ENCODE measurements at regions not wholly inside any gene's neighbourhood (a gene's known extent, or its start where the extent isn't known, plus 50 kb on each side); places are given as distances from the start of the nearest gene placed in this dataset.

- Histone ChIP-seq H3K36me3 (ENCODE audit: insufficient read depth, low read length) (no peaks in the 10 kb centered on the region), H3K27me3 (ENCODE audit: insufficient read depth, low read length) (no peaks in the 10 kb centered on the region), H3K4me1 (ENCODE audit: insufficient read depth, low read length) (no peaks in the 10 kb centered on the region), H3K9ac (ENCODE audit: low read depth, low read length) (no peak overlapping the region), H3K9me3 (ENCODE audit: insufficient read depth, low read depth, low read length) (peaks cover 8% of the 10 kb centered on the region; the same call in 1 of the 2 replicates), H3K4me3 (ENCODE audit: low read length) (no peak overlapping the region), H3K27ac (ENCODE audit: low read depth, low read length) (no peak overlapping the region)
- WGBS = 93% methylated on average over 6 of the region's 6 CpGs
These were observed 562.4 kb upstream of the CLINT1 start for GRCh38 chr5:158421319-158421718.

GRCh38 chr5:158419186-158419585, 560.2 kb upstream of the CLINT1 start:
- H3K9ac ChIP-seq (ENCODE audit: low read depth, low read length) = no peak overlapping the region
- H3K4me1 ChIP-seq (ENCODE audit: insufficient read depth, low read length) = no peaks in the 10 kb centered on the region
- H3K27ac ChIP-seq (ENCODE audit: low read depth, low read length) = no peak overlapping the region
- no peak overlapping the region for H3K4me3 ChIP-seq (ENCODE audit: low read length)
- peaks cover 8% of the 10 kb centered on the region; the same call in 1 of the 2 replicates for H3K9me3 ChIP-seq (ENCODE audit: insufficient read depth, low read depth, low read length)
- no peaks in the 10 kb centered on the region for H3K27me3 ChIP-seq (ENCODE audit: insufficient read depth, low read length)
- no peaks in the 10 kb centered on the region for H3K36me3 ChIP-seq (ENCODE audit: insufficient read depth, low read length)
- 92% methylated on average over 2 of the region's 2 CpGs for WGBS

GRCh38 chr5:158414780-158415179, 555.8 kb upstream of the CLINT1 start:
- WGBS = 100% methylated on average over 1 of the region's 1 CpG

GRCh38 chr5:158414333-158414762, 555.4 kb upstream of the CLINT1 start:
- Histone ChIP-seq H3K27ac (ENCODE audit: low read depth, low read length) (no peak overlapping the region), H3K4me1 (ENCODE audit: insufficient read depth, low read length) (no peaks in the 10 kb centered on the region), H3K9ac (ENCODE audit: low read depth, low read length) (no peak overlapping the region), H3K27me3 (ENCODE audit: insufficient read depth, low read length) (no peaks in the 10 kb centered on the region), H3K4me3 (ENCODE audit: low read length) (no peak overlapping the region), H3K36me3 (ENCODE audit: insufficient read depth, low read length) (no peaks in the 10 kb centered on the region), H3K9me3 (ENCODE audit: insufficient read depth, low read depth, low read length) (no peaks in the 10 kb centered on the region)
- WGBS = 95% methylated on average over 3 of the region's 3 CpGs

More at GRCh38 chr5:158414780-158415179, 555.8 kb upstream of the CLINT1 start:
- H3K4me1 ChIP-seq (ENCODE audit: insufficient read depth, low read length) = no peaks in the 10 kb centered on the region
- H3K36me3 ChIP-seq (ENCODE audit: insufficient read depth, low read length) = no peaks in the 10 kb centered on the region
- no peak overlapping the region for H3K27ac ChIP-seq (ENCODE audit: low read depth, low read length)
- H3K9me3 ChIP-seq (ENCODE audit: insufficient read depth, low read depth, low read length) = peaks cover 3% of the 10 kb centered on the region; the same call in 1 of the 2 replicates
- no peak overlapping the region for H3K4me3 ChIP-seq (ENCODE audit: low read length)
- H3K27me3 ChIP-seq (ENCODE audit: insufficient read depth, low read length) = no peaks in the 10 kb centered on the region
- no peak overlapping the region for H3K9ac ChIP-seq (ENCODE audit: low read depth, low read length)

- H3K4me1 ChIP-seq (ENCODE audit: insufficient read depth, low read length) = no peaks in the 10 kb centered on the region
- H3K4me3 ChIP-seq (ENCODE audit: low read length) = no peak overlapping the region
- H3K36me3 ChIP-seq (ENCODE audit: insufficient read depth, low read length) = no peaks in the 10 kb centered on the region
- H3K27ac ChIP-seq (ENCODE audit: low read depth, low read length) = no peak overlapping the region
- H3K27me3 ChIP-seq (ENCODE audit: insufficient read depth, low read length) = no peaks in the 10 kb centered on the region
- no peaks in the 10 kb centered on the region for H3K9me3 ChIP-seq (ENCODE audit: insufficient read depth, low read depth, low read length)
- 96% methylated on average over 2 of the region's 4 CpGs for WGBS
- no peak overlapping the region for H3K9ac ChIP-seq (ENCODE audit: low read depth, low read length)
These were observed 554.3 kb upstream of the CLINT1 start for GRCh38 chr5:158413122-158413680.

GRCh38 chr5:158410976-158411375, 552.0 kb upstream of the CLINT1 start:
- Histone ChIP-seq H3K9ac (ENCODE audit: low read depth, low read length) (no peak overlapping the region), H3K4me3 (ENCODE audit: low read length) (no peak overlapping the region), H3K36me3 (ENCODE audit: insufficient read depth, low read length) (no peaks in the 10 kb centered on the region), H3K4me1 (ENCODE audit: insufficient read depth, low read length) (no peaks in the 10 kb centered on the region), H3K27ac (ENCODE audit: low read depth, low read length) (no peak overlapping the region), H3K27me3 (ENCODE audit: insufficient read depth, low read length) (no peaks in the 10 kb centered on the region), H3K9me3 (ENCODE audit: insufficient read depth, low read depth, low read length) (no peaks in the 10 kb centered on the region)

- no peaks in the 10 kb centered on the region for H3K36me3 ChIP-seq (ENCODE audit: insufficient read depth, low read length)
- H3K9me3 ChIP-seq (ENCODE audit: insufficient read depth, low read depth, low read length) = no peaks in the 10 kb centered on the region
- H3K27me3 ChIP-seq (ENCODE audit: insufficient read depth, low read length) = no peaks in the 10 kb centered on the region
- H3K27ac ChIP-seq (ENCODE audit: low read depth, low read length) = no peak overlapping the region
- H3K4me1 ChIP-seq (ENCODE audit: insufficient read depth, low read length) = no peaks in the 10 kb centered on the region
- no peak overlapping the region for H3K9ac ChIP-seq (ENCODE audit: low read depth, low read length)
- no peak overlapping the region for H3K4me3 ChIP-seq (ENCODE audit: low read length)
These were observed 550.6 kb upstream of the CLINT1 start for GRCh38 chr5:158409507-158409906.

- Histone ChIP-seq H3K36me3 (ENCODE audit: insufficient read depth, low read length) (no peaks in the 10 kb centered on the region), H3K4me3 (ENCODE audit: low read length) (no peak overlapping the region), H3K9me3 (ENCODE audit: insufficient read depth, low read depth, low read length) (no peaks in the 10 kb centered on the region), H3K27me3 (ENCODE audit: insufficient read depth, low read length) (no peaks in the 10 kb centered on the region), H3K4me1 (ENCODE audit: insufficient read depth, low read length) (no peaks in the 10 kb centered on the region), H3K9ac (ENCODE audit: low read depth, low read length) (no peak overlapping the region), H3K27ac (ENCODE audit: low read depth, low read length) (no peak overlapping the region)
These were observed 548.9 kb upstream of the CLINT1 start for GRCh38 chr5:158407824-158408195.

- Histone ChIP-seq H3K27me3 (ENCODE audit: insufficient read depth, low read length) (no peaks in the 10 kb centered on the region), H3K4me3 (ENCODE audit: low read length) (no peak overlapping the region), H3K36me3 (ENCODE audit: insufficient read depth, low read length) (no peaks in the 10 kb centered on the region), H3K9me3 (ENCODE audit: insufficient read depth, low read depth, low read length) (no peaks in the 10 kb centered on the region), H3K27ac (ENCODE audit: low read depth, low read length) (no peak overlapping the region), H3K4me1 (ENCODE audit: insufficient read depth, low read length) (no peaks in the 10 kb centered on the region), H3K9ac (ENCODE audit: low read depth, low read length) (no peak overlapping the region)
- 73% methylated on average over 3 of the region's 4 CpGs for WGBS
These were observed 548.2 kb upstream of the CLINT1 start for GRCh38 chr5:158406884-158407823.

GRCh38 chr5:158398360-158399201, 539.6 kb upstream of the CLINT1 start:
- H3K36me3 ChIP-seq (ENCODE audit: insufficient read depth, low read length) = no peaks in the 10 kb centered on the region
- no peak overlapping the region for H3K27ac ChIP-seq (ENCODE audit: low read depth, low read length)
- no peaks in the 10 kb centered on the region for H3K4me1 ChIP-seq (ENCODE audit: insufficient read depth, low read length)
- H3K9me3 ChIP-seq (ENCODE audit: insufficient read depth, low read depth, low read length) = no peaks in the 10 kb centered on the region
- no peak overlapping the region for H3K4me3 ChIP-seq (ENCODE audit: low read length)
- no peaks in the 10 kb centered on the region for H3K27me3 ChIP-seq (ENCODE audit: insufficient read depth, low read length)
- H3K9ac ChIP-seq (ENCODE audit: low read depth, low read length) = no peak overlapping the region
- WGBS = 94% methylated on average over 5 of the region's 6 CpGs

- Histone ChIP-seq H3K9ac (ENCODE audit: low read depth, low read length) (no peak overlapping the region), H3K4me3 (ENCODE audit: low read length) (no peak overlapping the region), H3K9me3 (ENCODE audit: insufficient read depth, low read depth, low read length) (no peaks in the 10 kb centered on the region), H3K36me3 (ENCODE audit: insufficient read depth, low read length) (no peaks in the 10 kb centered on the region), H3K4me1 (ENCODE audit: insufficient read depth, low read length) (no peaks in the 10 kb centered on the region), H3K27ac (ENCODE audit: low read depth, low read length) (no peak overlapping the region), H3K27me3 (ENCODE audit: insufficient read depth, low read length) (no peaks in the 10 kb centered on the region)
- whole genome bisulfite sequencing = 88% methylated on average over 6 of the region's 6 CpGs
These were observed 538.3 kb upstream of the CLINT1 start for GRCh38 chr5:158397278-158397677.
